TTC549 (cell line): ENCODE measurements at regions not wholly inside any gene's neighbourhood (a gene's known extent, or its start where the extent isn't known, plus 50 kb on each side); places are given as distances from the start of the nearest gene placed in this dataset.
"Not testable (repeated sequence)": the region's sequence is repeated elsewhere in the genome, so short reads cannot be mapped to it uniquely, and the experiment has no call there.

Source experiments
- FAIRE-seq: peaks from 2 replicates; lab custom pipeline; 2012; peaks lifted over from hg19 to GRCh38; lab: Jason Lieb, UNC

- FAIRE-seq, result no peak
Measured at GRCh38 chr2:163943403-163944346, 207.9 kb upstream of the FIGN start.

GRCh38 chr2:163934131-163934530 is 198.3 kb upstream of the FIGN start:
- no peak for FAIRE-seq

GRCh38 chr2:163919717-163920116 is 183.9 kb upstream of the FIGN start:
- FAIRE-seq, result no peak

DNA sequence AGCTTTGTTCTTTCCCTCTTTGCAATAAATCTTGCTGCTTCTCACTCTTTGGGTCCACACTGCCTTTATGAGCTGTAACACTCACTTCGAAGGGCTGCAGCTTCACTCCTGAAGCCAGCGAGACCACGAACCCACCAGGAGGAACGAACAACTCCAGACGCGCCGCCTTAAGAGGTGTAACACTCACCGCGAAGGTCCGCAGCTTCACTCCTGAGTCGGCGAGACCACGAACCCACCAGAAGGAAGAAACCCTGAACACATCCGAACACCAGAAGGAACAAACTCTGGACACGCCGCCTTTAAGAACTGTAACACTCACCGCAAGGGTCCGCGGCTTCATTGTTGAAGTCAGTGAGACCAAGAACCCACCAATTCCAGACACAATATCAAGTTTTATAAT is 178.7 kb upstream of the FIGN start:
- not testable (repeated sequence) for FAIRE-seq

- not testable (repeated sequence) for FAIRE-seq
Measured at GRCh38 chr2:163913532-163913944, 177.7 kb upstream of the FIGN start.

- FAIRE-seq, result no peak
Measured at GRCh38 chr2:163909411-163910080, 173.7 kb upstream of the FIGN start.

GRCh38 chr2:163906410-163906809 is 170.6 kb upstream of the FIGN start:
- FAIRE-seq, result no peak

- no peak for FAIRE-seq
Measured at GRCh38 chr2:163897799-163898198, 162.0 kb upstream of the FIGN start.

DNA sequence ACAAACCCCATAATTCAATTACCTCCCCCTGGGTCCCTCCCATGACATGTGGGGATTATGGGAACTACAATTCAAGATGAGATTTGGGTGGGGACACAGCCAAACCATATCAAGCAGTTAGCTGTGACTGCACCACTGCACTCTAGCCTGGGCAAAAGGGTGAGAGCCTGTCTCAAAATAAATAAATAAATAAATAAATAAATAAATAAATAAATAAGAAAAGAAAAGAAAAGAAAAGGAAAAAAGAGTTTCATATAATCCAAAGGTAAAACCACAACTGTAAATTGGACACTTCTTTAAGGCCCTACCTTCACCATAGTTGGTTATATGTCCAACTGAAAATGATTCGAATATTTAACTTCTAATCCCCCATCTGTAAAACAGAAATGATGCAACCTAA is 157.6 kb upstream of the FIGN start:
- FAIRE-seq, result not testable (repeated sequence)

GRCh38 chr2:163888591-163888990 is 152.8 kb upstream of the FIGN start:
- FAIRE-seq, result no peak

DNA sequence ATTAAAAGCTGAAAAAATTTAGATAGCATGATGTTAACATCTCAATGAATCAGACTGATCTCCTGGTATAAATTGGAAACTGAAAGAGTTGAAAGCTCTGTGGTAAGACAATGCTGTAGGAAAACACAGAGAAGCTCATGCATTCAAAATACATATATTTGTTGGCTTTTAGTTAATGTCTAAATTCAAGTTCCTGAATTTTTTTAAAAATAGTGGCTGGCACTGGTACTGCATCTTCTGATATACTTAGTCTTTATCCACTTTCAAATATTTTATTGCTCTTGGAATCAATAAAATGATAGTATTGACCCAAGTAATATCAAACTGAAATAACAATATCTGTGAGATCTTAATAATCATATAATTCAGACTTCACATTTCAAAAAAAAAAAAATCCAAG is 151.4 kb upstream of the FIGN start:
- FAIRE-seq, result no peak

DNA sequence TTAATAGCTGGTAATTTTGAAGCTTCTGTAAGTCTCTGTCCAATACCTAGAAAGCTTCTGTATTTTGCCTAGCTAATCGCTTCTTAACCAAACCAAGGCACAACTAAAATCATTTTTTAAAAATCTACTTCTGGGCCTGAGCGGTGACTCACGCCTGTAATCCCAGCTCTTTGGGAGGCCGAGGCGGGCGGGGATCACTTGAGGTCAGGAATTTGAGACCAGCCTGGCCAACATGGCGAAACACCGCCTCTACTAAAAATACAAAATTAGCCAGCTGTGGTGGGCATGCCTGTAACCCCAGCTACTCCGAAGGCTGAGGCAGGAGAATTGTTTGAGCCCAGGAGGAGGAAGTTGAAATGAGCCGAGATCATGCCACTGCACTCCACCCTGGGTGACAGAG is 148.6 kb upstream of the FIGN start:
- no peak for FAIRE-seq

- no peak for FAIRE-seq
Measured at GRCh38 chr2:163878718-163879117, 142.9 kb upstream of the FIGN start.

DNA sequence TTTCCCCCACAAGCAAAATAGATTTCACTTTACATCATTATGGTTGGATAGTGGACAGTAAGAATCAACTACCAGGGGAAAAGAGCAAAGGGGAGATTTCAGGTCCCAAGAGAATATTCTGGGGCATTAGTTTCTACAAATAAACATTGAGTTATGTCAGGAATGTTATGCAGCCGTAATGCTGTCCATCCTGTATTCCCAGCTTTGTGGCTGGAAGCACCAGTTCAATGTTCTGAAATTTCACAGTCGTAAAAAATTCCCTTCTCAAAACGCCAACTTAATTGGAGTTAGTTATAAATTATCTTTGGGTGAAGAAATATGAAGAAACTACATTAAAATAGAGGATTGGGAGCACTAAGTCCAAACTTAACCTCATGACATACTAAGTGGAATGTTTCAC is 141.5 kb upstream of the FIGN start:
- FAIRE-seq, result no peak

- FAIRE-seq, result no peak
Measured at GRCh38 chr2:163863073-163863472, 127.3 kb upstream of the FIGN start.

- FAIRE-seq, result no peak
Measured at GRCh38 chr2:163859951-163860350, 124.1 kb upstream of the FIGN start.

- no peak for FAIRE-seq
Measured at GRCh38 chr2:163856941-163857340, 121.1 kb upstream of the FIGN start.

DNA sequence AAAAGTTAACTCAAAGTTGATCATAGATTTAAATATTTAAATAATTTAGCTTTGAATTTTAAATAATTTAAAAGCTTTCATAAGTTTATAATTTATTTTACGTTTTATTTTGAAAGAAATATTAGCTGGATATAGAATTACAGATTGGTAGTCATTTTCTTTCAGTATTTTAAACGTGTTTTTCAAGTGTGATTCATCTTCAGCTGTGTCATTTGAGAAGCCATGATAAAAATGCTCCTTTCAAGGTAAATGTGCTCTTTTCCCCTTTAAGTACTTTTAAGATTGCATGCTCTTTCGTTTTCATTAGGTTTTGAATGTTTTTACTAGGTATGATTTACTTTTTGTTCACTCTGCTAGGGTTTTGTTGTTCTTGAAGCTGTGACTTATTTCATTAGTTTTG is 116.8 kb upstream of the FIGN start:
- FAIRE-seq, result peak; percentile 67

GRCh38 chr2:163849756-163850435 is 114.1 kb upstream of the FIGN start:
- FAIRE-seq, result no peak

- no peak for FAIRE-seq
Measured at GRCh38 chr2:163838890-163839289, 103.1 kb upstream of the FIGN start.

DNA sequence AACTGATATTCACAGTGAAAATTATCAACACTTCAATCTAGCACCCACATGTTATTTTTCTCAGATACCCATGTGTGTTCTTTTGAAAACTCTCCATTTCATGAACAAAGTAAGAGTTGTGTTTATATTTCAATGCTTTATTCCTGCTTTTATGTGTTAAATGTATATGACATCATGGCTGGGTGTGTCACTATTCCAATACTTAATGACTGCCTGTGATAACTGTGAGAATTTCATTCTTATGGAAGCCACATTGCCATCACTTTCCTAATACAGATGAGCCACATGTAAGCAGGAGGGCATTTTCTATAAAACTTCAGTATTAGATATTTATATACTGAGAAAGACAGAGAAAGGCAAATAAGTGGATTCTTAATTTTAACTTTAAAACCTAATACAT is 100.4 kb upstream of the FIGN start:
- no peak for FAIRE-seq

DNA sequence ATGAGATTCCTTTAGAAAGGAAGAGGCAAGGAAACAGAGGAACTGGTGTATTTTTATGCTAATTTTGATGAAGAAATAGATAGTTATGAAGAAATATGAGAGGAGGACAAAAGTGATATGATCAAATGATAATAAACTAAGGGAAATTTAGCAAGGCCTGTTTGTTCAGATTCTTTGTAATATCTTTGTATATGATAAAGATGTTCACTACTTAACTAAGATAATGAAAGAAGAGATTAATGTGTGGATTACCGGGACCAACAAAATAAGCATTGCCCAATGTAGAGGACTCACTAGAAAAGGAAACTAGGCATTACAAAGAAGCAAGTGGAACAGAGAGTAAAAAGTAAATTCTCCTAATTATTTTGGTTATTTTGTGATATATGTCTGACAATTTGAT is 99.0 kb upstream of the FIGN start:
- no peak for FAIRE-seq

- FAIRE-seq, result no peak
Measured at GRCh38 chr2:163834221-163834620, 98.4 kb upstream of the FIGN start.
